NCI-H510A treated with DMSO at 0.1 percent for 48 hours (cell line): ENCODE measurements at regions not wholly inside any gene's neighbourhood (a gene's known extent, or its start where the extent isn't known, plus 50 kb on each side); places are given as distances from the start of the nearest gene placed in this dataset.

Experiments used
- DNase-seq: peaks from one replicate; lab custom pipeline; 2025; lab: John Stamatoyannopoulos, UW

DNA sequence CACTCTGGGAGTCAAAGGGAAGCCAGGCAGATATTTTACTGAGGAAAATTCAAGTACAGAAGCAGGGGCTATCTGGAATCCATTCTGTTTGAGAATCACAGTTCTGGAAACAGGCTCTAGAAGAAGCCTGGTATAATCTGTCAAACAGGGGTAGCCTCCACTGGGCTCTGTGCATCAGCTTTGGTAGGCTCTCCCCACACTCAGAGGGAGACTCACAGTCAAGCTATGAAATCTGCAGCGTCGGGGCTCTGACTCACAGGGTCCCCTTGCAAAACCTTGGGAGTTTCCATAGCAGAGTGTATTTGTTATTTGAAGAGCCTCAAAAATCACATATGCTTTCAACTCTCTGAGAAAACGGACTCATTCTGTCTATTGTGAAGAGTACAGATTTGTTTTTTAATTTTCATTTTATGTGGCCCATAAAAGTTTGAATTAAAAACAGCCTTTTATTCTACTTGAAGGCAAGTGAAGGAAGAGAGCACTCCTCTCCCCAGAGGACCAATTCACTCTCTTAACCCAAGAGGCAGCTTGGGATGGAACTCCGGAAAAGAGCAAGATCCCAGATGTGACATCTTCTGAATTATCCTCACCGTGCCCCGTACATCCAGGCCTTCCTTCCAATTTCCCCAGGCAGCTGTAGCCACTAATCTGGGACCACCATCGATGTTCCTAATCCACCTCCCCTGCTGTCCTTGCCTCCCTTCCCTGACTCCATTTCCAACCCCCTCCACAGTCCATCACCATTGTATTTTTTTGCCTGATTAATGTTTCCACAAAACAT is 590.9 kb upstream of the MGMT start:
- DNase-seq = no peak

DNA sequence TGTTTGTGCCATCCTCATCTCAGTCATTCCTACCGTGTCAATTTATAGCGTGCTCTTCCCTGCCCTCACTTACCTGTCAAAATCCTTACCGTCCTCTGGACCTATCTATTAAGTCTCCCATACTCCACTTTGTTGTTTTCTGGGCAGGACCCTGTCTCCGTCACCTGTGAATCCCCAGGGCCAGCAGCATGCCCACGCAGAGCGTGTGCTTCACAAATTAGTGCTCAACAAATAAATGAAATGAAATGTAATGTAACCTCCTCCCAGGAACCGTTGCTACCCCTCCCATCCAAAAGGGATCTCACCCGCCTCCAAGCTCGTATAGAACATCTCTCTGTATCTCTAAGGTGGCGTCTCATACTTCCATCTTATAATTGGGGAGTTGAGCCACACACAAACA is 589.9 kb upstream of the MGMT start:
- no peak for DNase-seq

DNA sequence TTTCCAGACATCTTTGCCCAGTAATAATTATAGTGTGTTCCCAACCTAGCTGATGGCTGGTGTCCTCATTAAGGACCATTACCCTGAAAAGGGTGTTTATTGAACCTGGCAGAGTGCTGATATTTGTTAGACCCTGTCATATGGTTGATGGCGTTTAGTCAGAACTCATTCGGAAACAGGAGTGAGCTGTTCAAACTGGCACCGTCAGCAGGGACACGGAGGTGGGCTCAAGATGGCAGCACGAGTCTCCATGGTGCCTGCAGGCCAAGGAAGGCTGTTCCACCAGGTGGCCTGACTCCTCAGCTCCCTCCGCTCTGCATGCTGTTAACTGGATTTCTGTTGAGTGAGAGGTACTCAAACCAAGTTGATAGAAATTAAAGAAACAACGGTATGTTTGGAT is 589.1 kb upstream of the MGMT start:
- DNase-seq = no peak

DNA sequence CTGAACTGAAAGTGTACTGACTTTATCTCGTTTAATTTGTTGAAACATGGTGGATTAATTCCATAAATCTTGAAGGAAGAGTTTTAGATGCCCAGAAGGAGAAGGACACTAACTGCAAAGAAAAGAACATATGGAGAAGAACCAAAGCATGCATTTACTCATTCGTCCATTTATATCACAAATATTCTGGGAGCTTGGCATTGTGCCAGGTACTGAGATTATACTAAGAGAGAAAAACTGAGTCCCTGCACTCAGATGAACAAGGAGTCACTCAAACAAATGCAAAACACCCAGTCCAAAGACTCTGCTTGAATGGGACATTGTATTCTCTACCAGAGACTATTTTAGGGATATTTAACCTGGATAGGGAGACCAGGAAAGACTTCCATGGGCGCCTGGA is 588.0 kb upstream of the MGMT start:
- DNase-seq = no peak

DNA sequence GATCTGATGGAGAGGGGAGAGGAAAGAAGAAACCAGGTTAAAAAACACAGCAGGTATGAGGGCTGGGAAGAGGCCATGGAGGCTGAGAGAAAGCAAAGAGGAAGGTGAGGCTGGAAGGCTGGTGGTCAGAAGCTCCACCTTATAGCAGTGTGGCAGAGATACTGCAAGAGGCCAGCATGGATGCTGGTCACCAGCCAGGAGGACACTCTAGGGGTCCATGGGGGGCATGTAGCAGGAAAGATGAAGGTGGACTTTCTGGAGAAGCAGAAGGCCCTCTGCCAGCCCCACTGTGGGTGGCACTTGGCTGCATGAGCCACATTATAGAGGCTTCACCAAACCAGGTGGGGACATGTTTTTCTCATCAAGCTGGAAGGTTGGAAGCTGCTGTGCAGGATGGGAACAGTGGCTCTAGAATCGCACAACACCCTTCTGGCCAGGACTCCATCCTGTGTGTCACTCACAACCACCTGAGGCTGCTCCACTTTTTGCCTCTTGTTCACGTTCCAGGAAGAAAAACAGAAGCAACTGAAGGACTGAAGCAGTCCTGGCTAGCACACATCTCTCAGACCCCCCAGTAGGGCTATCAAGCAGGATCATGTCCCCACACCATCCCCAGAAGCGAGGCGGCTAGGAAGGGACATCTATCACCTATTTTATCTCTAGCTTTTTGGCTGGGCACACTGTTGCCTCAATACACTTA is 587.5 kb upstream of the MGMT start:
- DNase-seq = no peak

DNA sequence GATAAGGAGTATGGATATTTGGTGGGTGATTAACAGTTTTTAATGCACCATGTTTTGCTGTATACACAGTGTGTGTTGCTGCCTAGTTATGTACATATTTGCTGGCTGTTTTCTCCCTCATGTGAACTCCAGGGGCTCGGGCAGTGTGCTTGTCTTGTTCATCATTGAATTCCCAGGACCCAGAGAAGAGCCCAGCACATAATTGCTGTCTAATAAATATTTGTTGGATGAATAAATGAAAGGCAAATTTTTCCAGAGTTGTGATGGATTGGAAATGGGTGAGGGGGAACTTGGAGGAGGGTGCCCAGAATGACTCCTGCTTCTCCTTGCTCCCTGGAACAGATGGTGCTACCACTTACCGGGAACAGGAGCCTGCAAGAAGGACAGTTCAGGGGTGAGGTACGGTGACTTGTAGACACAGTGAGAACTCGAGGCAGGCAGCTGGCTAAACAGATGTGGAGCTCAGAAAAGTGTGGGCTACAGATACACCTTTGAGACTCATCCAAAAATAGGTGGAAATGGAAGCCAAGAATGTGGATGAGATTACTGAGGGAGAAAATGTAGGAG is 586.8 kb upstream of the MGMT start:
- DNase-seq = no peak

DNA sequence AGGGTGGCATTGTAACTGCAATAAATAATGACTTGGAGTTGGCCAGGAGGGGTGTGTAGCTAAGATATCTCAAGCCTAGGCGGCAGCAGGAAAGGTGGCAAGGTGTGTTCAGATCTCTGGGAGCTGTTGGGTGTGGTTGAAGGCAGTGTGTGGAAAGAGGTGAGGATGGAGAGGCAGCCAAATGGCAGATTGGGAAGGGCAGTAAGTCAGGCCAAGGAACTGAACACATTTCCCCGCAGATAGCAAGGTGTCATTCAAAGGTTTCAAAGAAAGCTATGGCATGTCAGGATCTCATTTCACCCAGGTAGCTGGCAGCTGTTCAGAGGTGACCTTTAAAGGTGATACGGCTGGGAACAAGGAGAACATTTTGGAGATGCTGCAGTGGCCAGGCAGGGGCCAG is 586.0 kb upstream of the MGMT start:
- DNase-seq = no peak

DNA sequence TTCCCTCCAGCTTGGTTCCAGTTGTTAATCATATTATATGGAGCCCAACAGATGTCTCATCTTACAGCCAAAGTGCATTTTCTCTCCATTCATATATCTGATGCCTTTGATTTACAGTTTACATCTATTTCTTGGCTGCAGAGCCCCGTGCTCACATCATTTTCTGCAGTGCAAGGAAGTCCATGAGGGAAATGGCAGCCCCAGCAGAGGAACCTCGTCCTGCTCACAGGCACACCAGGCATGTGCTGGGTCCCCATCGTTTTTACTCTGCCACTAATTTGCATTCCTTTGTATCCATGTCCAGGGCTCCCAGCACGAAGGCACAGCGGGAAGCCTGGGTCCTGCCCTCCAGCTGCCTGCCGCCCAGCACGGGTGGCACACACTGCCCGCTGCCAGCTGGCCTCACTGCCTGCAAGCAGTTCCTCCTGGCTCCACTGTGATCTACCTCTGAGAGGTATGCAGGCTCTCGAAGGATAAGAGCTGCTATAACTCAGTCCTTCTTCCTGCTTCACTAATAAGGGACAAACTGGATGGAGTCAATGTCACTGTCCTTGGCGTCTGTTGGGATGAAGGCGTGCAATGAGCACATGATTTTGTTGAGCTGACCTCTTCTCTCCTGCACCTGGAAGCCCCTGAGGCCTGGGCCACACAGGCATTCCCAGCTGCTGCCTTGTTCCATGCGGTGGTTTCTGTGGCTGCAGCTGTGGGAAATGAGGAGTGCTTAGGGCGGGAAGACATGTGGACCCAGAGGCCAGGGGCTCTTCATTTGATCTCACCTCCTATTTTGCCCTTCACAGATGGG is 583.6 kb upstream of the MGMT start:
- DNase-seq = no peak

DNA sequence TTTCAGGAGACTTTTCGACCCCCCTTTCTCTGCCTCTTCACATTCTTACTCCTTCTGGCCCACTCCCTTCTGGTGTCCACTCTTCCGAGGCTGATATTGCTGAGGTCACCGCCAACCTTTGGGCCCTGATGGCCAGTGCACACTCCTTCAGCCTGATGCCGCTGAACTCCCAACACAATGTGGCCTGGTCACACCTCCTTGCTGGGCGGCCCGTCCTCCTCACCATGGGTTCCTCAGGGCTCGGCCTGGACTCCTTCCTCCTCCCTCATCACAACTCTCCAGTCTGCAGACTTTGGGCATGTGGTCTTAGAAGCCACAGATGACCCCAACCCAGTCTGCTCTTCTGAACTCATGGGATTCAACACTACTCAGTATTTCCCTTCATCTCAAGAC is 583.0 kb upstream of the MGMT start:
- no peak for DNase-seq

DNA sequence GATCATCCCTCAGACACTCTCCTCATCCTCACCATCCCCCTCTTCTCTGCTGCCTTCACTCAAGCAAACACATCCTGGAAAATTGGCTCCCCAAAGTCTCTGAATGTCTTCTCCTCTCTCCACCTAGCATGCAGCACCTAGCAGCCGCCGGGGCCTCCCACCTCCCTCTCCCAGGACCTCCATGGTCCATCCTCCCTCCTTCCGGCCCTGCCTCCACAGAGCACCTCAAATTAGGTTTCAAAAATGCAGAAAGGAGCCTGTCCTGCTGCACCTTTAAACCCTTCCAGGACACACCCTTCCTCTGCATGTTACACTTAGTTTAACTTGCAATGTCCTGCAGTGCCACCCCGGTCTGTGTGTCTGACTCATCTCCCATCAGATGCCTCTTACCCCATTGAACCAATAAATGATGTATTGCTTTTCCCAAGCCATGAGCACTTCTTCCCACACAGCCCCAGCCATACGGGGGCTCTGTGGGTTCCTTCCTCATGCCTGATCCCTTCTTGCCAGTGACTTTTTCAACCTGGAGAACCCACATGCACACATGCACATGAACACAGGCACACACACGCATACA is 582.5 kb upstream of the MGMT start:
- no peak for DNase-seq

DNA sequence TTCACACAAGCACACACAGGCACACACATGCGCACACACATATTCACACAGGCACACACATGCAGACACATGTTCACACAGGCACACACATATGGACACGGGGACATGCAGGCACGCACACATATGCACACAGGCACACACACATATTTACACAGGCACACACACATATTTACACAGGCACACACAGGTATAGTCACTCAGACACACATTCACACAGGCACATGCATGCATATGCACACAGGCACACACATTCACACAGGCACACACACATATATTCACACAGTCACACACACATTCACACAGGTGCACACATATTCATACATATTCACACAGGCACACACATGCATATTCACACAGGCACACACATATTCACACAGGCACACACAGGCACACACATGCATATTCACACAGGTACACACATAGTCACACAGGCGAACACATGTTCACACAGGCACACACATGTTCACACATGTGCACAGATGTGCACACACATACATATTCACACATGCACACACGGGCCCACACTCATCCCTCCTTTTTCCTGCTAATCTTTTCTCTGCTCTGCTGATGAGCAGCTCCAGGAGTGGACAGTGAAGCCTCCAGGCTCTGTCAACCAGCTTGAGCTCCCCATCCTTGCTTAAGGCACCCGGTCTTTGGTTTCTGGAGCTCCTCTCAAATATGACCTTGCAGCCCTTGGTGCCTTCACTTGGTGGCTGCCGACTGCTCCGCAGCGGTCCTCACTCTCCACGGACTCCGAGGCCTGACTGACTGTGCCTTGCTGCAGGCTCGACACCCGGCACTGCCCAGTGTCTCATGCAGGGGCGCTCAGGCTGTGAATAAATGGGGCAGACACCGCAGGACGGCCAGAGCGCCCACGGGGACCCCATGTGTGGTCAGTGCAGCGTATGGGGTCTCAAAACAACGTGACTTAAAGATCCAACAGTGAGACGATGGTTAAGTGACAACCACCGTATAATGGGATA is 581.2 kb upstream of the MGMT start:
- no peak for DNase-seq

DNA sequence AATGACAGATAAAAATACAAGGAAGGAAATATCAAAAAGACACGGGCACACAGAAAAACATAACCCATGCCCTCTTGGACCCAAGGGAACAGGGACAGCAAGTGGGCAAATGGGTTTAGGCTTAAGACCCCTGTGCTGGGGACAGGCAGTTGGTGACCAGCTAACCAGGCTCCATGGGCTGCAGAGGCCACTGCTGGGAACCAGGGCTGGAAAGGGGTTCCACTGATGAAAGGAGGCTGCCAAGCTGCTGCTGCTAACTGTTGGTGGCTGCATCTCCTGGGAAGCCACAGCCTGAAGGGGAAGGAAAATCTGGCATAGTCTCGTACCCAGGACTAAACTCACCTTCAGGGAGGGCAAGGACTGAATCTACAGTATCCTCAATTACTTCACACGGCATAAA is 579.2 kb upstream of the MGMT start:
- DNase-seq = no peak

DNA sequence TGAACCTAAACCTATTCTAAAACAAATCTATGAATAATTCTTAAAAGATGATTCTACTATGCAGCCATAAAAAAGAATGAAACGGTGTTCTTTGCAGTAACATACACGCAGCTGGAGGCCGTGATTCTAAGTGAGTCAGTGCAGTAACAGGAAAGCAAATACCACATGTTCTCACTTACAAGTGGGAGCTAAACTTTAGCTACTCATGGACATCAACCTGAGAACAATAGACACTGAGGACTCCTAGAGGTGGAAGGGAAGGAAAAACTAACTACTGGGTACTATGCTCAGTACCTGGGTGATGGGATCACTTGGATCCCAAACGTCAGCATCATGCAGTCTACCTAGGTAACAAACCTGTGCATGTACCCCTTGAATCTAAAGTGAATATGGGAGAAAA is 575.0 kb upstream of the MGMT start:
- no peak for DNase-seq

DNA sequence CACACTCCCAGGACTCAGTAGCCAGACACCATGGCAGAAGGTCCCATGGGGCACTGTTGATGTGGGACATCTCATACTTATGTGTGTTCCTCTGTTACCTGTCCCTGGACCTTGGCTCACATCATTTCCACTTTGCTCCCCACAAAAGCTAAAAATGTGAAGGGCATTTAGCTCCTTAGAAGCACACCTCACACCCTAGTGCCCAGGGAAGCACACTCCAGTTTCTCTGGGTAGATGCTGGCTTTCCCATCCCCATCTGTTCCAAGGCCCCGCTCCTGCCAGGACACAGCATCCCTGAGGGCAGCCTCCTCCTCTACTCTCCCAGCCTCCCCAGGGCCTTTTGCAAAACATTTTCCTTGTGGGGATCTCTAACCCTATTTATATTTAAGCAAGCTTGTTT is 572.4 kb upstream of the MGMT start:
- no peak for DNase-seq

DNA sequence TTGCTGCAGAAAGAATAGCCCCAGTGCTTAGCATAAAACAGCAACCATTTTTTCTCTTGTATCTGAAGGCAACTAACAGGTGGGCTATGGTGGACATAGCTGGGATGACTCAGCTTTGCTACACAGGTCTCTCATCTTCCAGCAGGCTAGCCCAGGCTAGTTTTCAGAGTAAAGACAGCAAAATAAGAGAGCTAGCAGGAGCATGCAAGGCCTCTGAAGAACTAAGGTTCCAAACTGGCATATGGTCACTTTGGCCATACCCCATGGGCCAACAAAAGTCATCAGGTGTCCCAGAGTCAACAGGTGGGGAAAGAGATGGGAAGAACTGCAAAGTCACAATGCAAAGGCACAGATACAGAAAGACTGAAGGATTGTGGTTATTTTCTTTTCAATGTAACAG is 571.6 kb upstream of the MGMT start:
- DNase-seq = no peak

DNA sequence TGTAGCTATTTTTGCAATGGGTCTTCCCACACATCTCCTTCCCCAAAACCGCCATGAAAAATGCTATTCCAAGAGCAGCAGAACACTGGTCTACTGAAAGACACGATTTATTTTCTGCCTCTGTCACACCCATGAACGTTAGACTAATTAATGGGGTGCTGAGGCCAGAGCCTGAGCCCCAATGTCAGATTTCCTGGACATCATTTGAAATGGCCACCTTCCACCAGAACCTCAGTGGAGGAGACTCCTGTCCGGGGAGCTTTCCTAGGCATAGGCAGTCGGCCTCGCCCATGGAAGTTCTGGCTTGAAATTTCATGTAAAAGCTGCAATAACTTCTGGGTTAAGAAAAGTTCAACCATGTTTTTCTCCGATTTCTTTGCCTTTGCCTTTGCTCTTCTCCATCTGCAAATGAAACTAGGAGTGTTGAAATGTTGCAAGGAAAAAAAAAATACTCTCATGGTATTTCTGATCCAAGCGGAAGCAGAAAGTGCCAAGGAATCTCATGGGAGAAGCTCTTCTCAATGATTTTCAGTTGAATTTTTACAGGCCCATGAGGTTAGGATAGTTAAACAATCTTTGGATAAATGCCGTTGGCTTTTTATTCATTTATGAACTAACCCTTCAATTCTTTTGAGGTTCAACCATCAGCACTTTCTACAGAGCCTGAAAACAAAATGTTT is 570.8 kb upstream of the MGMT start:
- DNase-seq = no peak

DNA sequence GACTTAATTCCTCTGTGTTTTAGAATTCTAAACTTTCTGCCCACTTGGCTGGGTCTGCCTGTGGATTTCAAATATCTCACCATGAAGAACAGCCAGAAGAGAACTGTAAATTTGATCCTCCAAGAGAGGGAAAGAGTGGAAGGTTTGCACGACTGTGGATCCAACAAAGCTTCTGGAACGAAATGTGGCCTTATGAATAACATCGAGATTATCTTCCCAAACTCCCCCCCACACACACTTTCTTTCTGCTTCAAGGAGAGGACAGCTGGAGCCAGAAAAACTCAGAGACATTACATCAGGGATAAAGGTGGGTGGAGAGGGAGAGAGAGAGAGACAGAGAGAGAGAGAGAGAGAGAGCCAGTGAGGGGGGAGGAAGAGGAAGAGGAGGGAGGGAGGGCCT is 570.1 kb upstream of the MGMT start:
- no peak for DNase-seq

DNA sequence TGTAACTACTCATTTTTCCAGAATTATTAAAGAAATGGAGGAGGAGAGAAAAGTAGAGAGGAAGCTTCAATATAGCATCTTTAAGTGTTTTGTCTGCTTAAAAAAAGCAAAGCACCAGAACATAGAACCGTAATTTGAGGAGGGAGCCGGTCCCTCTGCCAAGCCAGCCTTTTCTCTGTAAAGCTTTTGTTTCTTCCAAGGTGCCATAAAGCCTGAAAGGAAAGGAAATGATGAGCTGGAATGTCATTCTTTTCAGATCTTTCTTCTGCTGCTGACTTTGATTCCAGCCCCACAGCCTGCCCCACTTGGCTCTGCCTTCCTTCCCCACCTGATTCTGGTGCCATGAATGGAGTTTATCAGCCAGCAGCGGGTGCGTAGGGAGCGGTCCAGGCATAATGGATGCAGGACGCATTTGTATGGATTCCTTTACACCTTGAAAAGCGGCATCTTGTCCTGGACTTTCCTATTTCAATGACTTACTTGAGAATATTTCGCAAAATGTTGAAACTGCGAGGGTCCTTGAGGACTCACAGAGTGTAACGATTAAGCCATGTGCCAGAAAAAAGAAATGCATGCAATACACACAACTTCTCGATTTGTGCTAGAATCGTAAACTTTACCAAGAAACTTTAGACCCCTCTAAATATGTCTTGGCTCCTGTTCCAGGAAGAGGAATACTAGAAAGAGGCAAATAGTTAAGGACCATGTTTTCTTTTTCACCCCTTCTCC is 569.5 kb upstream of the MGMT start:
- DNase-seq = no peak

DNA sequence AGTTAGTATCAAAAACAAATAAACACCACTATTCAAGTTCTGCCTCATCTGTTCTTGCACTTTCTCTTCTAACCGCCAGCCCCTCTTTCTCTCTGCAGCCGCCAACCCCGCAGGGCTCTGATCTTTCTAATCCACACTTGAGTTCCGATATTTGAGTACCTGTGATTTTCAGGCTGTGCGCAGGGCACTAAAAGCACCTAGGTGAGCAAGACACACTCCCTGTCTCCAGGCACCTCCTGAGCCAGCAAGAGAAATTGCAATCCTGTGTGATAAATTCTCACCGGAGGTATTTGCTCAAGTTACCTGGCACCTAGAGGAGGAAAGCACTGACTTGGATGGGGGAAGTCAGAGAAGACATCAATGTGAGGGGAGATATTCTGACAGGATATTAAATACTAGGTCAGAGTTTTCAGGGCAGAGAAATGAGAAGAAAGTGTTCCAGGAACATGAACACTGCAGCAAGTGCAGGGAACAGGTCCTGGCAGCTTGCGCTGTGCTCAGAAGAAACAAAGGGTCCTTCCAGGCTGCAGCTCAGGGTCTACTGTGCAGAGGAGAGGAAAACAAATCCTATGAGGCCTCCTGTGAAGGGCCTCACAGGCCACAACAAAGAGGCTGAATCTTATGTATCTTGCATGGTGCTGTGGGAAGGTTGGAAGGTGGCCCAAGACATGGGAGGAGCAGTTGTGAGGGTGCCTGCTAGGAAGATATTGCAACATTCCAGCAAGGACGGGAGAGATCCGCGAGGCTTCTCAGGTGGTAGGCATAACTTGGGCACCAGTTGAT is 568.7 kb upstream of the MGMT start:
- no peak for DNase-seq
